Breast epithelium (tissue), 3 donors: ENCODE measurements at regions not wholly inside any gene's neighbourhood (a gene's known extent, or its start where the extent isn't known, plus 50 kb on each side); places are given as distances from the start of the nearest gene placed in this dataset.

Experiments
- CTCF ChIP-seq, 3 donors: fragments of 450-650 bp; IDR thresholded peaks; one replicate each; pipeline ENCODE4 v1.5.1; 2016 to 2017; ENCODE audit warnings: antibody characterized with exemption in 3 of 3, mild to moderate bottlenecking in 3 of 3, moderate library complexity in 3 of 3
- POLR2AphosphoS5 ChIP-seq, 3 donors: sonication (generic); formaldehyde crosslinking; IDR thresholded peaks; one replicate each; pipeline ENCODE4 v1.6.1; 2017; ENCODE audit warnings: antibody characterized with exemption in 3 of 3

- TF ChIP-seq CTCF (IDR thresholded peaks at IDR 0.05) (no peak), POLR2AphosphoS5 (IDR thresholded peaks at IDR 0.05) (no peak)
These were observed 127.8 kb downstream of the COPS8 start for GRCh38 chr2:237213315-237214022.
